GM18502 (cell line): ENCODE measurements at regions not wholly inside any gene's neighbourhood (a gene's known extent, or its start where the extent isn't known, plus 50 kb on each side); places are given as distances from the start of the nearest gene placed in this dataset.
"Not testable (repeated sequence)": the region's sequence is repeated elsewhere in the genome, so short reads cannot be mapped to it uniquely, and the experiment has no call there.

Source experiments
- ATAC-seq: cut with Tn5 transposase; IDR thresholded peaks from one replicate; pipeline ENCODE4 v1.9.1; 2021; ENCODE audit warnings: mild to moderate bottlenecking; ENCODE audit not compliant: unreplicated experiment, poor library complexity

- no peak for ATAC-seq
Observed at GRCh38 chr2:147016181-147016580, 828.6 kb upstream of the ACVR2A start.

GRCh38 chr2:147015591-147015990 lies 829.2 kb upstream of the ACVR2A start:
- no peak for ATAC-seq

- no peak for ATAC-seq
Observed at GRCh38 chr2:147013696-147014392, 831.0 kb upstream of the ACVR2A start.

- no peak for ATAC-seq
Observed at GRCh38 chr2:147008481-147008880, 836.3 kb upstream of the ACVR2A start.

GRCh38 chr2:147006736-147007141 lies 838.1 kb upstream of the ACVR2A start:
- ATAC-seq = no peak

GRCh38 chr2:147003081-147003480 lies 841.7 kb upstream of the ACVR2A start:
- no peak for ATAC-seq

GRCh38 chr2:147002256-147002655 lies 842.6 kb upstream of the ACVR2A start:
- ATAC-seq = no peak

GRCh38 chr2:147001061-147001460 lies 843.8 kb upstream of the ACVR2A start:
- ATAC-seq = no peak

- not testable (repeated sequence) for ATAC-seq
Observed at GRCh38 chr2:147000151-147000550, 844.7 kb upstream of the ACVR2A start.

- ATAC-seq = no peak
Observed at GRCh38 chr2:146997945-146998344, 846.9 kb upstream of the ACVR2A start.

GRCh38 chr2:146997488-146997887 lies 847.3 kb upstream of the ACVR2A start:
- ATAC-seq = no peak

GRCh38 chr2:146994246-146994645 lies 850.6 kb upstream of the ACVR2A start:
- no peak for ATAC-seq

GRCh38 chr2:146992466-146992865 lies 852.4 kb upstream of the ACVR2A start:
- ATAC-seq = no peak

GRCh38 chr2:146992057-146992456 lies 852.8 kb upstream of the ACVR2A start:
- no peak for ATAC-seq

GRCh38 chr2:146990311-146991054 lies 854.3 kb upstream of the ACVR2A start:
- ATAC-seq = no peak

- ATAC-seq = no peak
Observed at GRCh38 chr2:146989741-146990140, 855.1 kb upstream of the ACVR2A start.

GRCh38 chr2:146987996-146988395 lies 856.8 kb upstream of the ACVR2A start:
- ATAC-seq = no peak

- ATAC-seq = peak; percentile 80
Observed at GRCh38 chr2:146986161-146986560, 858.7 kb upstream of the ACVR2A start.

GRCh38 chr2:146985753-146986152 lies 859.1 kb upstream of the ACVR2A start:
- no peak for ATAC-seq

GRCh38 chr2:146984014-146984413 lies 860.8 kb upstream of the ACVR2A start:
- no peak for ATAC-seq

GRCh38 chr2:146982393-146982846 lies 862.4 kb upstream of the ACVR2A start:
- ATAC-seq = no peak

GRCh38 chr2:146981921-146982320 lies 862.9 kb upstream of the ACVR2A start:
- no peak for ATAC-seq
